Ascending aorta (tissue), 2 donors: ENCODE measurements at regions not wholly inside any gene's neighbourhood (a gene's known extent, or its start where the extent isn't known, plus 50 kb on each side); places are given as distances from the start of the nearest gene placed in this dataset.

ENCODE experiments used
- DNase-seq, 2 donors: peaks; one replicate each; pipeline ENCODE4 v3.0.0-alpha.2; 2019; ENCODE audit warnings: low spot score in 2 of 2
- H3K27ac ChIP-seq, 2 donors: fragments of 200-600 bp; sonication (generic); one replicate each; pipeline ENCODE4 v1.5.1; 2016 to 2017; ENCODE audit warnings: mild to moderate bottlenecking in 1 of 2
- H3K27me3 ChIP-seq: fragments of 200-600 bp; sonication (generic); one replicate; pipeline ENCODE4 v1.5.1; 2017
- H3K36me3 ChIP-seq, 2 donors: fragments of 200-600 bp; sonication (generic); one replicate each; pipeline ENCODE4 v1.5.1; 2016
- H3K4me1 ChIP-seq, 2 donors: fragments of 200-600 bp; sonication (generic); one replicate each; pipeline ENCODE4 v1.5.1; 2016 to 2017; ENCODE audit warnings: mild to moderate bottlenecking in 1 of 2
- H3K4me3 ChIP-seq, 2 donors: fragments of 200-600 bp; sonication (generic); one replicate each; pipeline ENCODE4 v1.5.1; 2016 to 2017; ENCODE audit warnings: mild to moderate bottlenecking in 1 of 2
- H3K9me3 ChIP-seq, 2 donors: fragments of 200-600 bp; sonication (generic); one replicate each; pipeline ENCODE4 v1.5.1; 2016
- CTCF ChIP-seq, 3 experiments: fragments of 200-600 bp in 2 of 3; fragments of 450-650 bp in 1 of 3; sonication (generic) in 2 of 3; IDR thresholded peaks; one replicate each; pipeline ENCODE4 v1.5.1; 2016 to 2019; ENCODE audit warnings: antibody characterized with exemption in 3 of 3, mild to moderate bottlenecking in 1 of 3, moderate library complexity in 1 of 3
- intact Hi-C: fragments of 100-400 bp; cut with DNase I; formaldehyde crosslinking; loops from one replicate; pipeline ENCODE4 v1.15.1; 2023

DNA sequence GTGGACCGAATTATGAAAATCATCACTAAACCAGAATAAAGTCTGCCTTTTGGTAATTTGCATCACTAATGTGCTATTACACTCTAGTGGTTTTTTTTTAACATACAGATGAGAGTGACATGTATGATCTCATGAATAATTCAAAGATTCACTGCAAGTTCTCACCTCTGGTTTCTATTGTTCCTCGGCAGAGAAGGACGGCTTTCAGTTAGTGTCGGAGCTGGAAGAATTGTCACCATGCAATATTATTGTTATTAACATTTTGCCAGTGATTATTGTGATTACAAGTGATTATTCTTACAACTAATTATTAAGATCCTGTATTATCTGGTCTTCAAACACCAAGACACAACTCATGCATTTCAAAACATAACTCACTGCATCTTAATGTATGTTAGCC, 366.6 kb upstream of the RPS23 start:
- no peak for TF ChIP-seq CTCF (IDR thresholded peaks at IDR 0.05)
- Histone ChIP-seq H3K27me3 (no peaks in the 10 kb centered on the region), H3K27ac (no peak overlapping the region), H3K36me3 (no peaks in the 10 kb centered on the region), H3K9me3 (no peaks in the 10 kb centered on the region), H3K4me3 (no peak overlapping the region), H3K4me1 (peaks cover 5 to 14% of the 10 kb centered on the region in 2 donors)
- intact Hi-C loops: loop anchor here (5.0 to 10.0 kb wide), 3 partner anchors 292 to 790 kb away; partner anchors contain the start of genes TMEM167A and XRCC4
- no peak for DNase-seq

- TF ChIP-seq CTCF (IDR thresholded peaks at IDR 0.05): no peak
- intact Hi-C loops: loop anchor here (5.0 to 10.0 kb wide), 3 partner anchors 292 to 791 kb away; partner anchors contain the start of genes TMEM167A and XRCC4
- DNase-seq: no peak
Measured at GRCh38 chr5:82644229-82644628, 366.1 kb upstream of the RPS23 start.

GRCh38 chr5:82642313-82642712, 364.2 kb upstream of the RPS23 start:
- no peaks in the 10 kb centered on the region for H3K9me3 ChIP-seq
- peak overlapping the region in 1 of 2 donors; percentile 61 for H3K27ac ChIP-seq
- H3K4me1 ChIP-seq: peaks cover 5 to 19% of the 10 kb centered on the region in 2 donors
- no peak for TF ChIP-seq CTCF (IDR thresholded peaks at IDR 0.05)
- DNase-seq: no peak
- no peaks in the 10 kb centered on the region for H3K27me3 ChIP-seq
- intact Hi-C loops: loop anchor here (2.0 to 10.0 kb wide), 4 partner anchors 290 to 920 kb away; partner anchors contain the start of genes TMEM167A and XRCC4
- no peak overlapping the region for H3K4me3 ChIP-seq
- H3K36me3 ChIP-seq: no peaks in the 10 kb centered on the region

More at GRCh38 chr5:82644229-82644628, 366.1 kb upstream of the RPS23 start:
- Histone ChIP-seq H3K4me1 (peaks cover 5 to 17% of the 10 kb centered on the region in 2 donors), H3K4me3 (no peak overlapping the region), H3K27ac (no peak overlapping the region), H3K9me3 (no peaks in the 10 kb centered on the region), H3K36me3 (no peaks in the 10 kb centered on the region), H3K27me3 (no peaks in the 10 kb centered on the region)

- peak overlapping the region; percentile 61 to 77 for H3K27ac ChIP-seq
- H3K9me3 ChIP-seq: no peaks in the 10 kb centered on the region
- peaks cover 5 to 19% of the 10 kb centered on the region in 2 donors for H3K4me1 ChIP-seq
- intact Hi-C loops: loop anchor here (1.0 to 10.0 kb wide), 5 partner anchors 289 to 921 kb away; partner anchors contain the start of genes TMEM167A and XRCC4
- no peaks in the 10 kb centered on the region for H3K36me3 ChIP-seq
- peak; percentile 62 to 80 (median 70) for TF ChIP-seq CTCF (IDR thresholded peaks at IDR 0.05)
- H3K4me3 ChIP-seq: no peak overlapping the region
- DNase-seq: peak in 1 of 2 donors; percentile 88
- H3K27me3 ChIP-seq: no peaks in the 10 kb centered on the region
Measured at GRCh38 chr5:82641331-82642003, 363.3 kb upstream of the RPS23 start.

DNA sequence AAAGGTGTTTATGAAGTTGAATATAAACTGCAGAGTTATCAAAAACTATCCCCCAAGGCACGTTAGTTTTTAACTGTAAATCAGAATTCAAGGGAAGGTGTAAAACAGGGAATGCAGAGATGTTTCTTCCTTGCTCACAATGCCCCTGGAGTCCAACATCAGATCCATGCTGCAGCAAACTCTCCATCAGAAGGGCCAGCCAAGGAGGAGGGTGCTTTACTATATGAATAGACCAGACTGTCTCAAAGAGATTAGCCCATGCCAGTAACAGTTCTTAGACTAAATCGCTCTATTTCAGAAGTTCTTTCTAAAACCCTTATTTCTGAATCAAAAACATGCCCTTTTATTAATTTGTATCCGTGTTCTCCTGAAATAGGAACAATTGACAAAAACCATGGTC, 362.8 kb upstream of the RPS23 start:
- peak overlapping the region; percentile 58 to 77 for H3K27ac ChIP-seq

More for the DNA sequence above, 362.8 kb upstream of the RPS23 start:
- Histone ChIP-seq H3K4me1 (peaks cover 5 to 19% of the 10 kb centered on the region in 2 donors), H3K27me3 (no peaks in the 10 kb centered on the region), H3K9me3 (no peaks in the 10 kb centered on the region), H3K4me3 (no peak overlapping the region), H3K36me3 (no peaks in the 10 kb centered on the region)
- intact Hi-C loops: loop anchor here (1.0 to 10.0 kb wide), 4 partner anchors 289 to 831 kb away; partner anchors contain the start of genes TMEM167A and XRCC4
- no peak for DNase-seq
- no peak for TF ChIP-seq CTCF (IDR thresholded peaks at IDR 0.05)
